Endodermal cell (in vitro differentiated cells): ENCODE measurements at regions not wholly inside any gene's neighbourhood (a gene's known extent, or its start where the extent isn't known, plus 50 kb on each side); places are given as distances from the start of the nearest gene placed in this dataset.

Experiments
- DNase-seq: peaks from one replicate; pipeline ENCODE4 v3.0.0-alpha.2; 2017
- H3K27ac ChIP-seq: 2 replicates; pipeline ENCODE4 v1.5.1; 2013; ENCODE audit warnings: mild to moderate bottlenecking, low read depth, low read length, moderate library complexity
- H3K27me3 ChIP-seq: 2 replicates; pipeline ENCODE4 v1.6.1; 2013; ENCODE audit warnings: mild to moderate bottlenecking, low read length, moderate library complexity; ENCODE audit not compliant: insufficient read depth, control insufficient read depth, poor library complexity, severe bottlenecking
- H3K36me3 ChIP-seq: 2 replicates; pipeline ENCODE4 v1.7.0; 2013; ENCODE audit warnings: mild to moderate bottlenecking, low read length, moderate library complexity; ENCODE audit not compliant: control insufficient read depth, insufficient read depth
- H3K4me1 ChIP-seq: one replicate; pipeline ENCODE4 v1.7.0; 2013; ENCODE audit warnings: low read length; ENCODE audit not compliant: control insufficient read depth, insufficient read depth
- H3K4me3 ChIP-seq: 2 replicates; pipeline ENCODE4 v1.5.1; 2013; ENCODE audit warnings: mild to moderate bottlenecking, low read length, moderate library complexity
- H3K9ac ChIP-seq: 2 replicates; pipeline ENCODE4 v1.6.1; 2013; ENCODE audit warnings: mild to moderate bottlenecking, low read length, moderate library complexity; ENCODE audit not compliant: poor library complexity, severe bottlenecking; ENCODE audit errors: extremely low read depth
- H3K9me3 ChIP-seq: 2 replicates; pipeline ENCODE4 v1.6.1; 2013; ENCODE audit warnings: mild to moderate bottlenecking, low read length, moderate library complexity; ENCODE audit not compliant: control insufficient read depth
- H3K27ac Mint-ChIP-seq: 2 replicates; pipeline ENCODE4 v1.8.0; 2020; ENCODE audit warnings: mixed read lengths
- H3K27me3 Mint-ChIP-seq: 2 replicates; pipeline ENCODE4 v1.8.0; 2021; ENCODE audit warnings: mild to moderate bottlenecking, mixed read lengths; ENCODE audit not compliant: insufficient read depth
- H3K36me3 Mint-ChIP-seq: 2 replicates; pipeline ENCODE4 v1.8.0; 2020; ENCODE audit warnings: low read depth, mixed read lengths
- H3K4me1 Mint-ChIP-seq: 2 replicates; pipeline ENCODE4 v1.8.0; 2020; ENCODE audit warnings: mixed read lengths
- H3K4me3 Mint-ChIP-seq: 2 replicates; pipeline ENCODE4 v1.8.0; 2020; ENCODE audit warnings: mild to moderate bottlenecking, moderate library complexity, mixed read lengths
- H3K9me3 Mint-ChIP-seq: 2 replicates; pipeline ENCODE4 v1.8.0; 2020; ENCODE audit warnings: mild to moderate bottlenecking, mixed read lengths
- WGBS, 2 experiments: methylation state at CpG; one replicate each; pipeline versions ENCODE4 v1.1.5 to v1.1.7; 2013; ENCODE audit warnings: missing lambda C conversion rate in 2 of 2, mixed read lengths in 1 of 2; ENCODE audit not compliant: insufficient coverage in 1 of 2, insufficient read length in 1 of 2; 5-methylcytosine and 5-hydroxymethylcytosine counted together
- TF ChIP-seq, protein P1 (sequence below): fragments of 200-600 bp; sonication (generic); conservative IDR thresholded peaks from 2 replicates; pipeline ENCODE4 v1.5.0; 2021; ENCODE audit warnings: antibody characterized with exemption, mild to moderate bottlenecking

DNA sequence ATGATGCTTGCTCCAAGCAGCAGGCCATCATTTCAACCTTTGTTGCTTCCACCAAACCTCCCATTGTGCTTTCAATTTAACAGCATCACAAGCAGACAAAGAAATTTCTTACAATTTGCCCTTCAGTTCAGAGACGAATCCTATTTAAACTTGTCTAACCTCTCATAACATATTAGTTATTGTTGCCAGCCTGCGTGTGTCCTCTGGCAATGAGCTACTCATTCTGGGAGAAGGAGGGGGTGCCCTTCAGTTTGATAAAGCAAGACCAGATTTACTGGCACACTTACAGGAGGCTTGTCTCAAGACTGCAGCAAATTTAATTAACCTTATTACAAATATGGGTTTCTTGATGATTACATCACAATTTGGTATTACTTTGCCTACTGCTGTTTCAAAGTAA lies 203.6 kb upstream of the SOX5 start:
- peaks cover 28% of the 10 kb centered on the region for H3K4me1 Mint-ChIP-seq
- H3K9me3 Mint-ChIP-seq = no peaks in the 10 kb centered on the region
- TF ChIP-seq, protein P1, sequence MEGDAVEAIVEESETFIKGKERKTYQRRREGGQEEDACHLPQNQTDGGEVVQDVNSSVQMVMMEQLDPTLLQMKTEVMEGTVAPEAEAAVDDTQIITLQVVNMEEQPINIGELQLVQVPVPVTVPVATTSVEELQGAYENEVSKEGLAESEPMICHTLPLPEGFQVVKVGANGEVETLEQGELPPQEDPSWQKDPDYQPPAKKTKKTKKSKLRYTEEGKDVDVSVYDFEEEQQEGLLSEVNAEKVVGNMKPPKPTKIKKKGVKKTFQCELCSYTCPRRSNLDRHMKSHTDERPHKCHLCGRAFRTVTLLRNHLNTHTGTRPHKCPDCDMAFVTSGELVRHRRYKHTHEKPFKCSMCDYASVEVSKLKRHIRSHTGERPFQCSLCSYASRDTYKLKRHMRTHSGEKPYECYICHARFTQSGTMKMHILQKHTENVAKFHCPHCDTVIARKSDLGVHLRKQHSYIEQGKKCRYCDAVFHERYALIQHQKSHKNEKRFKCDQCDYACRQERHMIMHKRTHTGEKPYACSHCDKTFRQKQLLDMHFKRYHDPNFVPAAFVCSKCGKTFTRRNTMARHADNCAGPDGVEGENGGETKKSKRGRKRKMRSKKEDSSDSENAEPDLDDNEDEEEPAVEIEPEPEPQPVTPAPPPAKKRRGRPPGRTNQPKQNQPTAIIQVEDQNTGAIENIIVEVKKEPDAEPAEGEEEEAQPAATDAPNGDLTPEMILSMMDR = no peak
- 60 to 93% methylated on average over 1 to 2 of the region's 2 CpGs for WGBS, 2 experiments
- Histone ChIP-seq H3K9ac (no peak overlapping the region), H3K9me3 (no peaks in the 10 kb centered on the region), H3K4me1 (no peaks in the 10 kb centered on the region), H3K27me3 (no peaks in the 10 kb centered on the region), H3K36me3 (no peaks in the 10 kb centered on the region), H3K4me3 (no peak overlapping the region), H3K27ac (no peak overlapping the region)
- no peaks in the 10 kb centered on the region for H3K36me3 Mint-ChIP-seq
- no peak overlapping the region for H3K27ac Mint-ChIP-seq
- no peak for DNase-seq
- H3K4me3 Mint-ChIP-seq = no peak overlapping the region
- no peaks in the 10 kb centered on the region for H3K27me3 Mint-ChIP-seq

DNA sequence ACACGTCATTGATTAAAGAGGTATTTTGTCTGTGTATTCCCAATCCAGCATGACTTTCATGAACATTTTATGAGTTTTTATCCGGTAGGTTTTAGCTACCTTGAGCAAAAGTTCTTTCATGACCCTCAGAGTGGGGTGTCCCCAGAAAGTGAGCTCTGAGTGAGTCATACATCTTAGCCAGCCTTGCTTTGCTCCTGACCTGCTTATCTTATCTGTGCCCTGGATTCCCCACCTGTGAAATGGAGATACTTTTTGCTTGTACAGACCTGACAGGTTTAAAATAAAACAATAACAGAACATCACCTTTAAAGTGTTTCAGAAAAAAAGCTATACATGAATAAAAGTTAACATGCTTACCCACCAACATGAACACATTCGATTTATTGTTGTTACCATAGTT lies 202.8 kb upstream of the SOX5 start:
- Mint-ChIP-seq H3K27me3 (no peaks in the 10 kb centered on the region), H3K4me3 (no peak overlapping the region), H3K9me3 (no peaks in the 10 kb centered on the region), H3K4me1 (peaks cover 28% of the 10 kb centered on the region), H3K36me3 (no peaks in the 10 kb centered on the region), H3K27ac (no peak overlapping the region)
- Histone ChIP-seq H3K4me3 (no peak overlapping the region), H3K9ac (no peak overlapping the region), H3K4me1 (no peaks in the 10 kb centered on the region), H3K27me3 (no peaks in the 10 kb centered on the region), H3K27ac (no peak overlapping the region), H3K9me3 (no peaks in the 10 kb centered on the region), H3K36me3 (no peaks in the 10 kb centered on the region)
- TF ChIP-seq, protein P1 = no peak
- WGBS, 2 experiments = 89 to 99% methylated on average over 2 to 3 of the region's 3 CpGs
- no peak for DNase-seq

DNA sequence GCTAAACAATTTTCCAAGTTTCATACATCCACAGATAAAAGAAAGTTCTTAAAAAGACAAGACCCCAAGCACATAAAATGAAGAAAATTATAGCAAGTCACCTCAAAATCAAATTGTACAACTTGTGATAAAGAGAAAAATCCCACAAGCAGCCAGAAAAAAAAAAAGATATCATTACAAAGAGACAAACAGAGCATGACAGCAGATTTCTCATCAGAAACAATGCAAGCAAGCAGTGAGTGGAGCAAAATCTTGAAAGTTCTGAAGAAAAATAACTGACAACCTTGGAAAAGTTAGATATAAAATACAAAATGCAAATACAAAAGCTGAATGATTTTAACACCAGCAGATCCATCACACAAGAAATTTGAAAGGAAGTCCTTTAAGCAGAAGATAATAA lies 194.5 kb upstream of the SOX5 start:
- Histone ChIP-seq H3K9me3 (peaks cover 19% of the 10 kb centered on the region), H3K36me3 (no peaks in the 10 kb centered on the region), H3K27me3 (no peaks in the 10 kb centered on the region), H3K9ac (no peak overlapping the region), H3K27ac (no peak overlapping the region), H3K4me1 (no peaks in the 10 kb centered on the region), H3K4me3 (no peak overlapping the region)
- peaks cover 10% of the 10 kb centered on the region for H3K36me3 Mint-ChIP-seq
- TF ChIP-seq, protein P1 = no peak
- no peak for DNase-seq
- H3K27me3 Mint-ChIP-seq = no peaks in the 10 kb centered on the region
- H3K27ac Mint-ChIP-seq = no peak overlapping the region
- H3K4me3 Mint-ChIP-seq = no peak overlapping the region
- peaks cover 7% of the 10 kb centered on the region for H3K4me1 Mint-ChIP-seq
- peaks cover 25% of the 10 kb centered on the region for H3K9me3 Mint-ChIP-seq
